K562 (cell line): ENCODE measurements at regions not wholly inside any gene's neighbourhood (a gene's known extent, or its start where the extent isn't known, plus 50 kb on each side); places are given as distances from the start of the nearest gene placed in this dataset.
"Not testable (repeated sequence)": the region's sequence is repeated elsewhere in the genome, so short reads cannot be mapped to it uniquely, and the experiment has no call there.

Experiments
- CTCF ChIP-seq, 3 experiments: IDR thresholded peaks in 2 of 3; conservative IDR thresholded peaks in 1 of 3; 2 replicates each; pipeline ENCODE4 v1.5.1; 2011 to 2012; ENCODE audit warnings: low read length in 3 of 3, mild to moderate bottlenecking in 3 of 3, control low read depth in 2 of 3, improper control_type of control experiment in 1 of 3, inconsistent platforms in 1 of 3, low read depth in 1 of 3, mixed read lengths in 1 of 3, moderate library complexity in 1 of 3; ENCODE audit not compliant: insufficient read depth in 2 of 3
- PCBP1 ChIP-seq: fragments of 200-400 bp; formaldehyde crosslinking; IDR thresholded peaks from 2 replicates; pipeline ENCODE4 v1.6.1; 2018; ENCODE audit warnings: mild to moderate bottlenecking, low read depth, low read length; ENCODE audit not compliant: poor library complexity, severe bottlenecking
- POLR2H ChIP-seq: IDR thresholded peaks from 2 replicates; pipeline ENCODE4 v1.6.1; 2016; ENCODE audit warnings: missing genetic modification characterization, low read depth, mild to moderate bottlenecking, control low read depth, missing compliant biosample characterization, moderate library complexity
- RAD51 ChIP-seq: fragments of 450-650 bp; IDR thresholded peaks from 2 replicates; pipeline ENCODE4 v1.7.1; 2016; ENCODE audit warnings: low read depth, mild to moderate bottlenecking, borderline replicate concordance
- TCF15 ChIP-seq: fragments of 250-450 bp; sonication (Bioruptor Pico); IDR thresholded peaks from 2 replicates; pipeline ENCODE4 v1.8.0; 2022; ENCODE audit warnings: moderate library complexity, mild to moderate bottlenecking, inconsistent platforms
- TEAD4 ChIP-seq, 2 experiments: sonication (generic) in 1 of 2; formaldehyde crosslinking in 1 of 2; IDR thresholded peaks; 2 replicates each; pipeline versions ENCODE4 v1.6.1 to v1.8.0; 2012 to 2022; ENCODE audit warnings: borderline replicate concordance in 1 of 2, inconsistent platforms in 1 of 2, low read length in 1 of 2, mild to moderate bottlenecking in 1 of 2, missing genetic modification reagents in 1 of 2
- ZNF146 ChIP-seq: IDR thresholded peaks from one replicate; pipeline ENCODE4 v1.6.1; 2018; ENCODE audit warnings: missing compliant biosample characterization; ENCODE audit not compliant: unreplicated experiment

- not testable (repeated sequence) for TF ChIP-seq CTCF (IDR thresholded peaks at IDR 0.05 in 2 of 3, conservative IDR thresholded peaks at IDR 0.05 in 1 of 3; ENCODE audit: insufficient read depth in 2 of 3, low read depth in 1 of 3, low read length in 3 of 3); RAD51; POLR2H; TCF15 (CRISPR knock-in tag); TEAD4 (IDR thresholded peaks at IDR 0.05; ENCODE audit: low read length); TEAD4 (CRISPR knock-in tag; IDR thresholded peaks at IDR 0.05; ENCODE audit: borderline replicate concordance); ZNF146 (CRISPR knock-in tag); PCBP1
These were observed 909.9 kb upstream of the KLHL29 start for GRCh38 chr2:22475103-22475502.
